ENCODE measurements at regions not wholly inside any gene's neighbourhood (a gene's known extent, or its start where the extent isn't known, plus 50 kb on each side); places are given as distances from the start of the nearest gene placed in this dataset.
"Not testable (repeated sequence)": the region's sequence is repeated elsewhere in the genome, so short reads cannot be mapped to it uniquely, and the experiment has no call there.

DNA sequence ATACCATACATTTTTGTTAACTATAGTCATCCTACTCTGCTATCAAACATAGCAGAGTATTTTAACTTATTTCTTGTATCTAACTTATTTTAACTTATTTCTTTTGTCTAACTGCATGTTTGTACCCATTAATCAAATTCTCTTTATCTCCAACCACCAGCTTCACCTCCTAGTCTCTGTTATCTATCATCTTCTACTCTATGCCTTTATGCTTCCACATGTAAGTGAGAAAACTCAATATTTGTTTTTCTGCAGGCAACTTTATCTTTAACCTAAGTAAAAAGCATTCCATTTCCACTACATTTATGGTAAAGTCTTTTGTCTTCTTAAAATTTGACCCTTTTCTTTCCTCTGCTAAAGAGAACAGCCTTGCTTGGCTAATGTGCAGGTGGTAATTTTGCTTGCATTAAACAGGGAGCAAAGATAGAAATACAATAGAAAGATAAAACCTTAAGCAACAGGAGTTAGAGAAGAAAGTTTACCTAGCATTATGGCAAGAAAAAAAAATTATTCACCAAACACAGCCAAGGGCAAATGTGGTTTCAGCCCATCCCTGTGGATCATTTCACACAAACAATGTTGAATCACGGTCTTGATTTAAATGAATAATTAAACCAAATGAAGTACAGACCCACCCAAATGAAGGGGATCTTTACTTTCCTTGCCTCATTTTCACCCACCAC is 110.9 kb upstream of the TSPAN8 start:
- Histone ChIP-seq H2BK15ac (replicated peaks; ENCODE audit: low read depth) (no peak overlapping the region), H3K79me1 (ENCODE audit: low read length) (no peaks in the 10 kb centered on the region), H3K79me2 (ENCODE audit: control insufficient read depth, insufficient read depth, low read length) (no peaks in the 10 kb centered on the region), H3K36me3 (ENCODE audit: control insufficient read depth, insufficient read depth, low read length) (no peaks in the 10 kb centered on the region), H3K27ac (ENCODE audit: low read depth, low read length) (no peak overlapping the region), H3K9ac (ENCODE audit: low read length) (no peak overlapping the region), H2BK120ac (ENCODE audit: low read depth, low read length) (no peak overlapping the region), H3K4me2 (ENCODE audit: low read length) (no peak overlapping the region), H2AK5ac (ENCODE audit: low read length) (no peak overlapping the region), H3K4ac (ENCODE audit: low read depth, low read length) (no peak overlapping the region), H3K18ac (ENCODE audit: low read length) (no peak overlapping the region), H3K27me3 (ENCODE audit: insufficient read depth, low read length, poor library complexity) (no peaks in the 10 kb centered on the region), H4K5ac (ENCODE audit: low read length) (no peak overlapping the region), H3K4me1 (ENCODE audit: control insufficient read depth, low read depth, low read length) (no peaks in the 10 kb centered on the region), H3K23ac (ENCODE audit: low read length) (no peak overlapping the region), H2BK5ac (ENCODE audit: low read length) (no peak overlapping the region), H3K4me3 (ENCODE audit: low read length) (no peak overlapping the region), H3K56ac (ENCODE audit: low read length) (no peak overlapping the region), H4K8ac (ENCODE audit: low read depth, low read length) (no peak overlapping the region)
- DNase-seq: no peak
- WGBS (ENCODE audit: extremely low coverage, insufficient coverage, low lambda C conversion rate): no CpG with 5 or more reads among the region's 1 CpG

DNA sequence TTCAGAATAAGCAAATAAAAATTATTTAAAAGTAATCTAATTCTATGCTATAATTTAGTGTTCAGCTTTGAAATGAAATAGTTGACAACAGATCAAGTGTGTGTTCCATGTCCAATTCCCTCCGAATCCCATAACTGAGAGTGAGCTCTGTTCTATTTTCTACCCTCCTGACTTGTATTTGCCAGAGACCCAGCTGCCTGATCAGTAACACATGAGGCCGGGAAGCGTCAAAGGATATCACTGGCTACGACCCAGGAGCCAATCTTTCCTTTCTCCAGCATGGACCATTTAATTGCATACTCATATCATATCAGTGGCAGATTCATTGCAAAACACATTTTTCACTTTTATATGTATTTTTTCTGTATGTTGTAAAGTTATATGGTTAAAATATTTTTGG is 108.8 kb upstream of the TSPAN8 start:
- H2BK15ac ChIP-seq (replicated peaks; ENCODE audit: low read depth): no peak overlapping the region
- H4K5ac ChIP-seq (ENCODE audit: low read length): no peak overlapping the region
- no peak overlapping the region for H2BK120ac ChIP-seq (ENCODE audit: low read depth, low read length)
- H3K79me1 ChIP-seq (ENCODE audit: low read length): no peaks in the 10 kb centered on the region
- H3K4me3 ChIP-seq (ENCODE audit: low read length): no peak overlapping the region
- WGBS (ENCODE audit: extremely low coverage, insufficient coverage, low lambda C conversion rate): no CpG with 5 or more reads among the region's 4 CpGs
- H3K27ac ChIP-seq (ENCODE audit: low read depth, low read length): no peak overlapping the region
- H3K23ac ChIP-seq (ENCODE audit: low read length): no peak overlapping the region
- no peak for DNase-seq
- no peak overlapping the region for H3K9ac ChIP-seq (ENCODE audit: low read length)
- no peak overlapping the region for H3K56ac ChIP-seq (ENCODE audit: low read length)
- no peak overlapping the region for H3K4ac ChIP-seq (ENCODE audit: low read depth, low read length)
- H3K27me3 ChIP-seq (ENCODE audit: insufficient read depth, low read length, poor library complexity): no peaks in the 10 kb centered on the region
- no peak overlapping the region for H4K8ac ChIP-seq (ENCODE audit: low read depth, low read length)
- H2BK5ac ChIP-seq (ENCODE audit: low read length): no peak overlapping the region
- no peaks in the 10 kb centered on the region for H3K4me1 ChIP-seq (ENCODE audit: control insufficient read depth, low read depth, low read length)
- no peaks in the 10 kb centered on the region for H3K36me3 ChIP-seq (ENCODE audit: control insufficient read depth, insufficient read depth, low read length)
- no peak overlapping the region for H2AK5ac ChIP-seq (ENCODE audit: low read length)
- no peaks in the 10 kb centered on the region for H3K79me2 ChIP-seq (ENCODE audit: control insufficient read depth, insufficient read depth, low read length)
- no peak overlapping the region for H3K4me2 ChIP-seq (ENCODE audit: low read length)
- H3K18ac ChIP-seq (ENCODE audit: low read length): no peak overlapping the region

DNA sequence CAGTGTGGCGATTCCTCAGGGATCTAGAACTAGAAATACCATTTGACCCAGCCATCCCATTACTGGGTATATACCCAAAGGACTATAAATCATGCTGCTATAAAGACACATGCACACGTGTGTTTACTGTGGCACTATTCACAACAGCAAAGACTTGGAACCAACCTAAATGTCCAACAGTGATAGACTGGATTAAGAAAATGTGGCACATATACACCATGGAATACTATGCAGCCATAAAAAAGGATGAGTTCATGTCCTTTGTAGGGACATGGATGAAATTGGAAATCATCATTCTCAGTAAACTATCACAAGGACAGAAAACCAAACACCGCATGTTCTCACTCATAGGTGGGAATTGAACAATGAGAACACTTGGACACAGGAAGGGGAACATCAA is 107.9 kb upstream of the TSPAN8 start:
- not testable (repeated sequence) for H3K27me3 ChIP-seq (ENCODE audit: insufficient read depth, low read length, poor library complexity); H3K4me2 ChIP-seq (ENCODE audit: low read length); H3K4me3 ChIP-seq (ENCODE audit: low read length); H3K79me2 ChIP-seq (ENCODE audit: control insufficient read depth, insufficient read depth, low read length); H4K8ac ChIP-seq (ENCODE audit: low read depth, low read length); H3K23ac ChIP-seq (ENCODE audit: low read length); H3K27ac ChIP-seq (ENCODE audit: low read depth, low read length); H2BK5ac ChIP-seq (ENCODE audit: low read length); H3K79me1 ChIP-seq (ENCODE audit: low read length); DNase-seq; H3K9ac ChIP-seq (ENCODE audit: low read length); H3K4me1 ChIP-seq (ENCODE audit: control insufficient read depth, low read depth, low read length); H3K4ac ChIP-seq (ENCODE audit: low read depth, low read length); H3K18ac ChIP-seq (ENCODE audit: low read length); H3K36me3 ChIP-seq (ENCODE audit: control insufficient read depth, insufficient read depth, low read length); H4K5ac ChIP-seq (ENCODE audit: low read length); H3K56ac ChIP-seq (ENCODE audit: low read length); H2AK5ac ChIP-seq (ENCODE audit: low read length); H2BK15ac ChIP-seq (replicated peaks; ENCODE audit: low read depth); H2BK120ac ChIP-seq (ENCODE audit: low read depth, low read length)
- no CpG with 5 or more reads among the region's 3 CpGs for WGBS (ENCODE audit: extremely low coverage, insufficient coverage, low lambda C conversion rate)

DNA sequence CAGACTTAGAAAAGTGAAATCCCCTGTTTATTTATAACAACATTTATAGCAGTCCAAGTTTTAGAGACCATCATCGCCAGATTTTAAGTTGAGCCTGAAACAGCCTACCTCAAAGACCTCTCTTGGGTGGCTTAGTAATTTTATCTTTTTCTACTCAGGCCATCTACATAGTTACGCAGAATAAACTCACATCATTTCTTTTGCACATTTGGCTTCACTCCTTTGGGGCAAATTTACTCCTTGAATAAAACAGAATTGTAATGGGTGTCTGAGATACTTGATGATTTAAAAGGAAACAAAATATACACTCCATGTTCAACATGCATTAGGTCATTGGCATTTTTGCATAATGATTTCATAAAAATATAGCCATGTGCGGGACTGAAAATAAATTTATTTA is 104.7 kb upstream of the TSPAN8 start:
- Histone ChIP-seq H3K4me2 (ENCODE audit: low read length) (no peak overlapping the region), H3K23ac (ENCODE audit: low read length) (no peak overlapping the region), H3K79me2 (ENCODE audit: control insufficient read depth, insufficient read depth, low read length) (no peaks in the 10 kb centered on the region), H4K5ac (ENCODE audit: low read length) (no peak overlapping the region), H3K79me1 (ENCODE audit: low read length) (no peaks in the 10 kb centered on the region), H3K9ac (ENCODE audit: low read length) (no peak overlapping the region), H3K4me3 (ENCODE audit: low read length) (no peak overlapping the region), H3K4me1 (ENCODE audit: control insufficient read depth, low read depth, low read length) (no peaks in the 10 kb centered on the region), H2AK5ac (ENCODE audit: low read length) (no peak overlapping the region), H3K18ac (ENCODE audit: low read length) (no peak overlapping the region), H2BK15ac (replicated peaks; ENCODE audit: low read depth) (no peak overlapping the region), H3K56ac (ENCODE audit: low read length) (no peak overlapping the region), H2BK120ac (ENCODE audit: low read depth, low read length) (no peak overlapping the region), H3K4ac (ENCODE audit: low read depth, low read length) (no peak overlapping the region), H3K27me3 (ENCODE audit: insufficient read depth, low read length, poor library complexity) (no peaks in the 10 kb centered on the region), H3K27ac (ENCODE audit: low read depth, low read length) (no peak overlapping the region), H2BK5ac (ENCODE audit: low read length) (no peak overlapping the region), H3K36me3 (ENCODE audit: control insufficient read depth, insufficient read depth, low read length) (no peaks in the 10 kb centered on the region), H4K8ac (ENCODE audit: low read depth, low read length) (no peak overlapping the region)
- no CpG with 5 or more reads among the region's 3 CpGs for WGBS (ENCODE audit: extremely low coverage, insufficient coverage, low lambda C conversion rate)
- DNase-seq: no peak

- H3K4me2 ChIP-seq (ENCODE audit: low read length): no peak overlapping the region
- no peak overlapping the region for H2BK15ac ChIP-seq (replicated peaks; ENCODE audit: low read depth)
- no peak overlapping the region for H3K4ac ChIP-seq (ENCODE audit: low read depth, low read length)
- no peak overlapping the region for H2BK5ac ChIP-seq (ENCODE audit: low read length)
- no peak overlapping the region for H3K56ac ChIP-seq (ENCODE audit: low read length)
- no peaks in the 10 kb centered on the region for H3K79me1 ChIP-seq (ENCODE audit: low read length)
- no peaks in the 10 kb centered on the region for H3K27me3 ChIP-seq (ENCODE audit: insufficient read depth, low read length, poor library complexity)
- no peak overlapping the region for H3K23ac ChIP-seq (ENCODE audit: low read length)
- no peak overlapping the region for H4K8ac ChIP-seq (ENCODE audit: low read depth, low read length)
- H3K36me3 ChIP-seq (ENCODE audit: control insufficient read depth, insufficient read depth, low read length): no peaks in the 10 kb centered on the region
- H2AK5ac ChIP-seq (ENCODE audit: low read length): no peak overlapping the region
- H3K18ac ChIP-seq (ENCODE audit: low read length): no peak overlapping the region
- no peak overlapping the region for H3K4me3 ChIP-seq (ENCODE audit: low read length)
- DNase-seq: no peak
- H3K27ac ChIP-seq (ENCODE audit: low read depth, low read length): no peak overlapping the region
- H3K79me2 ChIP-seq (ENCODE audit: control insufficient read depth, insufficient read depth, low read length): no peaks in the 10 kb centered on the region
- no CpG with 5 or more reads among the region's 2 CpGs for WGBS (ENCODE audit: extremely low coverage, insufficient coverage, low lambda C conversion rate)
- no peak overlapping the region for H2BK120ac ChIP-seq (ENCODE audit: low read depth, low read length)
- no peaks in the 10 kb centered on the region for H3K4me1 ChIP-seq (ENCODE audit: control insufficient read depth, low read depth, low read length)
- no peak overlapping the region for H4K5ac ChIP-seq (ENCODE audit: low read length)
- no peak overlapping the region for H3K9ac ChIP-seq (ENCODE audit: low read length)
Measured at GRCh38 chr12:71252473-71252872, 94.7 kb upstream of the TSPAN8 start.

DNA sequence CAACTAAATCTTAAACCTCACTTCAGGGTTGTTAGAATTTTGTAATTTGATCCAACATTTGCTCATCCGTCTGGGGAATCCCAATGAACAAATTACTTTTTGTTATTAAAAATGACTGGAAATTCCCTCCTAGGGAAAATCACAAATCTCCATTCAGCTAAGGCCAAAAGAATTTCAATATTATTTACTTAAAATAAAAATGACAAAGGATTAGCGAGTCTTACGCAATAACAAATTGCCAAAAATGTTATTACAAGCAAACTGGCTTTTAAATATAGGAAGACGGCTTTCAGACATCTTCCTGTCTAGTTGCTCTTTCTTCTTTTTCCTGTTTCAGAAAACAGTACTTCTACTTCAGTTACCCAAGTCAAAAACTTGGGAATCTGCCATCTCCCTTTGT is 92.4 kb upstream of the TSPAN8 start:
- H3K4ac ChIP-seq (ENCODE audit: low read depth, low read length): no peak overlapping the region
- no peak overlapping the region for H3K4me3 ChIP-seq (ENCODE audit: low read length)
- H2BK120ac ChIP-seq (ENCODE audit: low read depth, low read length): no peak overlapping the region
- H3K27me3 ChIP-seq (ENCODE audit: insufficient read depth, low read length, poor library complexity): no peaks in the 10 kb centered on the region
- H3K36me3 ChIP-seq (ENCODE audit: control insufficient read depth, insufficient read depth, low read length): no peaks in the 10 kb centered on the region
- H3K9ac ChIP-seq (ENCODE audit: low read length): no peak overlapping the region
- no peak overlapping the region for H3K23ac ChIP-seq (ENCODE audit: low read length)
- H3K79me1 ChIP-seq (ENCODE audit: low read length): no peaks in the 10 kb centered on the region
- H3K56ac ChIP-seq (ENCODE audit: low read length): no peak overlapping the region
- DNase-seq: no peak
- H2BK15ac ChIP-seq (replicated peaks; ENCODE audit: low read depth): no peak overlapping the region
- no peak overlapping the region for H4K8ac ChIP-seq (ENCODE audit: low read depth, low read length)
- no peak overlapping the region for H2BK5ac ChIP-seq (ENCODE audit: low read length)
- no peaks in the 10 kb centered on the region for H3K79me2 ChIP-seq (ENCODE audit: control insufficient read depth, insufficient read depth, low read length)
- H3K18ac ChIP-seq (ENCODE audit: low read length): no peak overlapping the region
- no peak overlapping the region for H4K5ac ChIP-seq (ENCODE audit: low read length)
- no CpG with 5 or more reads among the region's 4 CpGs for WGBS (ENCODE audit: extremely low coverage, insufficient coverage, low lambda C conversion rate)
- H2AK5ac ChIP-seq (ENCODE audit: low read length): no peak overlapping the region
- no peak overlapping the region for H3K27ac ChIP-seq (ENCODE audit: low read depth, low read length)
- no peak overlapping the region for H3K4me2 ChIP-seq (ENCODE audit: low read length)
- H3K4me1 ChIP-seq (ENCODE audit: control insufficient read depth, low read depth, low read length): no peaks in the 10 kb centered on the region
